Smooth muscle cell of the brain vasculature (primary cell): ENCODE measurements at regions not wholly inside any gene's neighbourhood (a gene's known extent, or its start where the extent isn't known, plus 50 kb on each side); places are given as distances from the start of the nearest gene placed in this dataset.

Experiments
- DNase-seq: peaks from one replicate; pipeline ENCODE4 v3.0.0-alpha.2; 2012; ENCODE audit warnings: low read depth, low spot score

- DNase-seq = no peak
Observed at GRCh38 chr12:18967814-18968213, 161.7 kb upstream of the PLEKHA5 start.

- DNase-seq = no peak
Observed at GRCh38 chr12:18969512-18969911, 160.0 kb upstream of the PLEKHA5 start.

GRCh38 chr12:18970603-18971002 lies 158.9 kb upstream of the PLEKHA5 start:
- DNase-seq = no peak

- DNase-seq = no peak
Observed at GRCh38 chr12:18971932-18972331, 157.6 kb upstream of the PLEKHA5 start.

GRCh38 chr12:18975933-18976332 lies 153.6 kb upstream of the PLEKHA5 start:
- DNase-seq = no peak

GRCh38 chr12:18979401-18980126 lies 150.0 kb upstream of the PLEKHA5 start:
- DNase-seq = no peak

- no peak for DNase-seq
Observed at GRCh38 chr12:18981732-18982131, 147.8 kb upstream of the PLEKHA5 start.

- DNase-seq = no peak
Observed at GRCh38 chr12:18982226-18982949, 147.1 kb upstream of the PLEKHA5 start.

- DNase-seq = no peak
Observed at GRCh38 chr12:18983854-18984253, 145.7 kb upstream of the PLEKHA5 start.

- DNase-seq = no peak
Observed at GRCh38 chr12:18990856-18991255, 138.7 kb upstream of the PLEKHA5 start.

GRCh38 chr12:18992336-18992735 lies 137.2 kb upstream of the PLEKHA5 start:
- no peak for DNase-seq

- no peak for DNase-seq
Observed at GRCh38 chr12:18998343-18999261, 130.9 kb upstream of the PLEKHA5 start.

- no peak for DNase-seq
Observed at GRCh38 chr12:19000836-19001235, 128.7 kb upstream of the PLEKHA5 start.

- no peak for DNase-seq
Observed at GRCh38 chr12:19002216-19002615, 127.3 kb upstream of the PLEKHA5 start.

- no peak for DNase-seq
Observed at GRCh38 chr12:19003141-19003540, 126.4 kb upstream of the PLEKHA5 start.

- no peak for DNase-seq
Observed at GRCh38 chr12:19003987-19004619, 125.4 kb upstream of the PLEKHA5 start.

- no peak for DNase-seq
Observed at GRCh38 chr12:19005257-19005801, 124.2 kb upstream of the PLEKHA5 start.

- DNase-seq = no peak
Observed at GRCh38 chr12:19006626-19007137, 122.9 kb upstream of the PLEKHA5 start.

GRCh38 chr12:19008102-19008501 lies 121.4 kb upstream of the PLEKHA5 start:
- DNase-seq = no peak

- no peak for DNase-seq
Observed at GRCh38 chr12:19010087-19010486, 119.4 kb upstream of the PLEKHA5 start.

- no peak for DNase-seq
Observed at GRCh38 chr12:19010726-19011125, 118.8 kb upstream of the PLEKHA5 start.
